RWPE2 (cell line): ENCODE measurements at regions not wholly inside any gene's neighbourhood (a gene's known extent, or its start where the extent isn't known, plus 50 kb on each side); places are given as distances from the start of the nearest gene placed in this dataset.

Source experiments
- ATAC-seq: fragments of 200-7000 bp; cut with Tn5 transposase; 3 replicates; pipeline ENCODE4 v1.9.1; 2021; ENCODE audit warnings: low read depth
- DNase-seq: peaks from one replicate; pipeline ENCODE4 v3.0.0-alpha.2; 2020; ENCODE audit warnings: low spot score
- H3K27ac ChIP-seq: fragments of 450-650 bp; 2 replicates; pipeline ENCODE4 v1.5.1; 2017; ENCODE audit warnings: mild to moderate bottlenecking; ENCODE audit not compliant: poor library complexity, severe bottlenecking
- H3K27me3 ChIP-seq: fragments of 250-450 bp; sonication (Bioruptor Pico); 2 replicates; pipeline ENCODE4 v1.5.1; 2021; ENCODE audit warnings: mild to moderate bottlenecking, moderate library complexity; ENCODE audit not compliant: insufficient read depth, poor library complexity, severe bottlenecking
- H3K36me3 ChIP-seq: fragments of 250-450 bp; sonication (Bioruptor Pico); 2 replicates; pipeline ENCODE4 v1.5.1; 2020; ENCODE audit warnings: low read depth, mild to moderate bottlenecking, moderate library complexity
- H3K4me1 ChIP-seq: fragments of 250-450 bp; sonication (Bioruptor Pico); 2 replicates; pipeline ENCODE4 v1.5.1; 2021; ENCODE audit warnings: mild to moderate bottlenecking, moderate library complexity; ENCODE audit not compliant: insufficient read depth, poor library complexity, severe bottlenecking
- H3K4me3 ChIP-seq: fragments of 250-450 bp; sonication (Bioruptor Pico); 2 replicates; pipeline ENCODE4 v1.5.1; 2021; ENCODE audit warnings: mild to moderate bottlenecking, moderate library complexity; ENCODE audit not compliant: severe bottlenecking
- H3K9me3 ChIP-seq: fragments of 250-450 bp; sonication (Bioruptor Pico); 2 replicates; pipeline ENCODE4 v1.5.1; 2021; ENCODE audit warnings: mild to moderate bottlenecking, moderate library complexity; ENCODE audit not compliant: severe bottlenecking
- TF ChIP-seq, protein P1 (sequence below): fragments of 450-650 bp; IDR thresholded peaks from one replicate; pipeline ENCODE4 v1.5.1; 2017; ENCODE audit warnings: mild to moderate bottlenecking, moderate library complexity; ENCODE audit not compliant: poor library complexity, severe bottlenecking

DNA sequence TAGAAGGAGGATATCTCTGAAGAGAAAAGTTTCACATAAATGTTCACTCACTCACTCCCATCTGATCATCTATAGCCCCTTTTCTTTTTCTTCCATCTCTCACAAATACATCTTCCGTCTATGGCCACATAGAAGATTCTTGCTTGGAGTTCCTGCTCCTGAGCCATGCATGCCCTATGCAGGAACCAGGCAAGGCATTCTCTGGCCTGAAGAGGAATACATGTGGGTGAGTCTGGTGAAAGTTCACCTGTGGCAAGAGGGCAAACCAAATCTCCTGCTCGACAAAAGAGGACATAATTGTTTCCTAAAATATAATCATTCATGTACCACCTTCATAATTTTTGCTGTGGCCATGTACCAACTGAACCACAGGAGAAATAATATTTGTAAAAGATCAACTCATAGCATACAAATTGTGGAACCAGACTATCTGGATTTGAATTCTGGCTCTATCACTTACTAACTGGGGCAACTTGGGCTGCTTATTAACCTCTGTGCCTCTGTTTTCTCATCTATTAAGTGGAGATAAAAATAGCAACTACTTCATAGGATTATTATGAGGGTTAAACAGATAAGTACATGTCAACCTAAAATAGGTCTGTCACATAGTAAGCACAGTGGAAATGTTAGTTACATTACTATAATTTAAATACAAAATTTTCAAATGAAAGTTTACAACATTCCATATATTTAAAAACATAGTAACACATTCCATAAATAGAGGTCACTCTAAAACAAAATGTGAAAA is 121.2 kb upstream of the NFIB start:
- TF ChIP-seq, protein P1, sequence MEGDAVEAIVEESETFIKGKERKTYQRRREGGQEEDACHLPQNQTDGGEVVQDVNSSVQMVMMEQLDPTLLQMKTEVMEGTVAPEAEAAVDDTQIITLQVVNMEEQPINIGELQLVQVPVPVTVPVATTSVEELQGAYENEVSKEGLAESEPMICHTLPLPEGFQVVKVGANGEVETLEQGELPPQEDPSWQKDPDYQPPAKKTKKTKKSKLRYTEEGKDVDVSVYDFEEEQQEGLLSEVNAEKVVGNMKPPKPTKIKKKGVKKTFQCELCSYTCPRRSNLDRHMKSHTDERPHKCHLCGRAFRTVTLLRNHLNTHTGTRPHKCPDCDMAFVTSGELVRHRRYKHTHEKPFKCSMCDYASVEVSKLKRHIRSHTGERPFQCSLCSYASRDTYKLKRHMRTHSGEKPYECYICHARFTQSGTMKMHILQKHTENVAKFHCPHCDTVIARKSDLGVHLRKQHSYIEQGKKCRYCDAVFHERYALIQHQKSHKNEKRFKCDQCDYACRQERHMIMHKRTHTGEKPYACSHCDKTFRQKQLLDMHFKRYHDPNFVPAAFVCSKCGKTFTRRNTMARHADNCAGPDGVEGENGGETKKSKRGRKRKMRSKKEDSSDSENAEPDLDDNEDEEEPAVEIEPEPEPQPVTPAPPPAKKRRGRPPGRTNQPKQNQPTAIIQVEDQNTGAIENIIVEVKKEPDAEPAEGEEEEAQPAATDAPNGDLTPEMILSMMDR = no peak
- no peak for ATAC-seq

DNA sequence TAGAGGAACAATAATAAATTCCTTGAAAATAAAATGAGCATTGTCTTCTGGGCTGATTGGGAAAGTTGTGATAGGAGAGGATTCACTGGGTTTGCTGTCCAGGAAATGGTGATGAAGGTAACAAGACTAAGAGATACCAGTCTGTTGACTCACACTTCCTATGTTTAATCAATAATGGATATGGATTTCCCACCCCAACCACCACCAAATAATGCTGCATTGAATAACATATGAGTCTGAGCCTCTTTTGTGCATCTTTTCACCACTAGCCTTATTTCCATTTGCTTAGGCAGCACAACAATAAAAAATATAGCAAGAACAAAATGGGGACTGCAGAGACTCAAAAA is 120.2 kb upstream of the NFIB start:
- Histone ChIP-seq H3K4me1 (peaks cover 11% of the 10 kb centered on the region), H3K27ac (no peak overlapping the region), H3K4me3 (no peak overlapping the region), H3K27me3 (no peaks in the 10 kb centered on the region), H3K9me3 (no peaks in the 10 kb centered on the region), H3K36me3 (no peaks in the 10 kb centered on the region)
- DNase-seq (no peak), ATAC-seq (peak; percentile 32)
- TF ChIP-seq, protein P1 = peak; percentile 37

More for the DNA sequence above, 121.2 kb upstream of the NFIB start:
- Histone ChIP-seq H3K4me3 (no peak overlapping the region), H3K9me3 (no peaks in the 10 kb centered on the region), H3K27ac (no peak overlapping the region), H3K36me3 (no peaks in the 10 kb centered on the region), H3K4me1 (peaks cover 11% of the 10 kb centered on the region), H3K27me3 (no peaks in the 10 kb centered on the region)
- DNase-seq = no peak

DNA sequence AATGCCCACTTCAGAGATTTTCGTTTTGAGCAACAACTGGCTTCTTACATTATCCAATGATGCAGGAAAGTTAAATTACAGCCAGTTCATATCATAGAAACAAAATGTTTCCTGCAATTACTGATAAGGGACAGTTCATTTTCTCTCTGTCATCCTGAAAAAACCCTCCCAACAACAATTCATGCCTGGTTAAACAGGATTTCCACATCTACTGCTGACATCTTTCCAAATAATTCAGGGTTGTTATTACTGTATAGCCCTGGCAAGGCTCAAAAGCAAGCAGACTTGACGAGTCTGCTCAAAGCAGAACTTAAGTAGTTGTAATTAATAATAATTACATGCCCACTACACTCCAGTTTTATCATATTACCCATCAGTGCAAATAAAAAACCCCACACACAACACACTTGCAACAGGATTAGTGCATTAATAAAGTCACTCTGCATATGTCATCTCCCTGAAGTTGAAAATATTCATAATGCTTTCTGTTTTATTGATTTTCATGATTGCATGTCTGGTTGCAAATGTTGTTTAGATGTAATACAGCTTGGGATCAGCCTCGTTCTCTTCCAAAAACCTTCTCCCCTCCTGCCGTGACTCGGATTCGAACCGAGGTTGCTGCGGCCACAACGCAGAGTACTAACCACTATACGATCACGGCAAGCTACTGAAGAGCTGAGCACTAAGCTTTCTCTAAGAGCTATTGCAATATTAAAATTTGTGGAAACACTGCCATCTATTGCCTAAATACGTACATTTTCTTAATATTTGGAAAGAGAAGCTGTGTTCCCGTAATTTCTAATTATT is 119.6 kb upstream of the NFIB start:
- Histone ChIP-seq H3K9me3 (no peaks in the 10 kb centered on the region), H3K4me1 (peaks cover 11% of the 10 kb centered on the region), H3K4me3 (no peak overlapping the region), H3K27ac (no peak overlapping the region), H3K36me3 (no peaks in the 10 kb centered on the region), H3K27me3 (no peaks in the 10 kb centered on the region)
- DNase-seq = no peak
- TF ChIP-seq, protein P1 = peak; percentile 64
- peak; percentile 70 for ATAC-seq

DNA sequence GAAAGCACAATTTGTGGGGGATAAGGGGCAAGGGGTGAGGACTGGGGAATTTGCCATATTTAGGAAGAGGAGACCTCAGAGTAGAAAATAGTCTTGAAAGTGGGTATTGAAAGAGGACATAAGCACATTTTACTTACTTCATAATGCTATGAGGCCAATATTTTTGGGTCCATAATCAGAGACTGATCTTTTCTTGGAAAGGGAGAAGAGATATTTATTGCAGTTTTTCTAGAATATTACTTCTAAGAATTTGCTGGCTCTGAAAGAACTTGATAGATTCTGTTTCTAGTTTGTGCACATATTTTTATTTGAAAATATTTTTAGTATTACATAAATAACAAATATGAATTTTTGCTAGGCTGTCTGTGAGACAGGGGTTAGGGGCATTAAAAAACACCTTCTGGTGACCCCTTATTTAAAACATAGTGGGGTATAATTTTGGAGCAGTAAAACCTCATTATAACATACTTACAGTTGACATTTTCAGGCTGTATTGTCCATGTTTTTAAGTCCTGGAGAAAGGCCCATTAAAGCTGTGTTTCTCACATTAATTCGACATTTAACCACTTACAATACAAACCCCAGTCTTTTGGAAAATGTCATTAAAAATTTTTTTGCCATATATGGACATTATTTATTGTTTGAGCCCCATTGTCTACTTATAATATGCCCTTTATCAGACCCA is 118.9 kb upstream of the NFIB start:
- no peak overlapping the region for H3K4me3 ChIP-seq
- no peaks in the 10 kb centered on the region for H3K27me3 ChIP-seq
- H3K27ac ChIP-seq = no peak overlapping the region
- H3K9me3 ChIP-seq = no peaks in the 10 kb centered on the region
- ATAC-seq (no peak), DNase-seq (no peak)
- H3K36me3 ChIP-seq = no peaks in the 10 kb centered on the region
- peaks cover 11% of the 10 kb centered on the region for H3K4me1 ChIP-seq
- TF ChIP-seq, protein P1 = no peak
